HG03565 (cell line): ENCODE measurements at regions not wholly inside any gene's neighbourhood (a gene's known extent, or its start where the extent isn't known, plus 50 kb on each side); places are given as distances from the start of the nearest gene placed in this dataset.

Experiments
- ATAC-seq: cut with Tn5 transposase; IDR thresholded peaks from one replicate; pipeline ENCODE4 v1.9.1; 2021; ENCODE audit warnings: mild to moderate bottlenecking, moderate library complexity; ENCODE audit not compliant: unreplicated experiment

GRCh38 chr15:47824147-47824546, 106.8 kb downstream of the SEMA6D start:
- no peak for ATAC-seq

GRCh38 chr15:47829667-47830066, 112.4 kb downstream of the SEMA6D start:
- ATAC-seq, result no peak

GRCh38 chr15:47834093-47834492, 116.8 kb downstream of the SEMA6D start:
- ATAC-seq, result no peak

DNA sequence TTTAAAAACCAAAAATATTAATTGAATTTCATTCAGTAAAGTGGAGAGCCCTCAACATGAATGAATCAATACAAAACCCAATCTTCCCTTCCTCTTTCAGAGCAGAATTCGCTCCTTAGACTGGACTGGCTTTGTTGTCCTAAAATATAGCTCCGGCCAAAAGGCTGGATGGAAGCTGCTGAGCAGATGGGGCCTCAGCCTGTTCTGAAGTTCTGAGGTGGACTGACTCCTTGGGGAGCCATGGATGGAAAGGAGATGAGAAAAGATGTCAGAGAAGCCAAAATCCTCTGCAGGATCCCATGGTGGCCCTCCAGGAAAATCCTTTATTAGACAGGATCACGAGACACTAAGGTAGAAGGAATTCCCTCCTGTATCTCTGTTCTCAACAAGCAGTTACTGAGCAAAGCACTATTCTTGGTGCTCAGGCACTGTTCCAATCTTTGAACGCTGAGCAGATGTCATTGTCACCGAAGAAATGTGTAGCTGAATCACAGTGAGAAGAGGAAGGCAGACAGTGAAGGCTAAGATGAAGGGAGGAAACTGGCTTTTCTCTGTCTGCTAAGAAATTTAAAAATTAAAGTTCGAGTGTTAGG, 122.0 kb downstream of the SEMA6D start:
- ATAC-seq, result no peak

- ATAC-seq, result no peak
These were observed 125.9 kb downstream of the SEMA6D start for GRCh38 chr15:47843124-47843663.

DNA sequence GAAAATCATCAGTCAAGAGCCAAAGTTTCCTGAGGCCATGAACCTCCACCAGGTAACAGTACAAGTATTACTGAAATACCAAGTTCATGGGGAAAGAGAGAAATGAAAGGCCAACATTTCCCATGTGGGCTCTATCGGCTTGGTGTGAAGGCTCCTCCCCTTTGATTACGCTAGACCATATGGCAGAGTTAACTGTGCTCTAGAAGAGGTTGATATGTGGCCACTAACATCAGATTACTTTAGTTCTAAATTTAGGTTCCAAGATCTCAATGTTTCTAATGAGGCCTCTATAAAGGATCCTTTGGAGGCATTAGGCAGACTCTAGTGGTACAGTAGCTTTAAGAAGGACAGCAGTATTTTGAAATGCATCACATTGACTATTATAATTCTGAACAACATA, 127.1 kb downstream of the SEMA6D start:
- ATAC-seq, result no peak

DNA sequence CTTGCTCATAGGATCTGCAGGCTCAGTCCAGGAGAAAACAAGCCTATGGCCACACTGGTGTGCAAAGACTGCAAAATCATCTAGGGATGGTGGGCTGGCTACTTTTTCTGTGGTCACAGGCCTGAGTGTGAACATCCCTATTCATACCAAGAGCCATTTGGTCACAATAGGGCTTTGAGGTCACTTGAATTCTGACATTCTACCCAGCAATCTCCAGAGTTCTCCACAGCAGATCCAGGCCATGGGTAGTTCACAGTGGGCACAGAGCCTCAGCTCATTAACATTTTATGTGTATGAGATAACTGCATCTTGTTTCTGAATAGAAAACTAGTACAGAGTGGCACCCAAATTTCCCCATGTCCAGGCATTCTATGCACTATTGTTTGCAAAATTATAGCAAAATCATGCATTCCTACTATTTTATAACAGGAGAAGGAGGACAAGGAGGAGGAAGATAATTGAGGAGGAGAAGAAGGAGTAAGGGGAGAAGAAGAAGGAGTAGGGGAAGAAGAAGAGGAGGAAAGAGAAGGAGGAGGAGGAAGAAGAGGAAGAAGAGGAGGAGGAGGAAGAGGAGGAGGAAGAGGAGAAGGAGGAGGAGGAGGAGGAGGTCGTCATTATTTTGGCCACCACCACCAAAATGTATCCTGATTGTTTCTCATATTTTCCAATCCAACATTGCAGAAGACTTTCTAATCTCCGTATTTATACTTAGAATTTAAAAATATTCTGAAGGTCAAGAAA, 129.0 kb downstream of the SEMA6D start:
- no peak for ATAC-seq

- ATAC-seq, result no peak
These were observed 129.6 kb downstream of the SEMA6D start for GRCh38 chr15:47846876-47847275.

DNA sequence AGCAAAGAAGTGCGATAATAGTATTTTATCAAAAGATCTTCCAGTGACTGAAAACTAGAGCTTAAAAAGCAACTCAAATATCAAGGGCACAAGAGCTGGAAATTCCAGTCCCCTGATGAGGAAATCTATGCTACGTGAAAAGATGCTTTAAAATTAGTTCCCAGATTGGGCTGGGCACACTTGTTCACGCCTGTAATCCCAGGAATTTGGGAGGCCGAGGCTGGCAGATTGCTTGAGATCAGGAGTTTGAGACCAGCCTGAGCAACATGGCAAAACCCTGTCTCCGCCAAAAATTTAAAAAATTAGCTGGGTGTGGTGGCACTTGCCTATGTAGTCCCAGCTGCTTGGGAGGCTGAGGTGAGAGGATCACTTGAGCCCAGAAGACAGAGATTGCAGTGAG, 138.8 kb downstream of the SEMA6D start:
- no peak for ATAC-seq

- no peak for ATAC-seq
These were observed 139.9 kb downstream of the SEMA6D start for GRCh38 chr15:47857014-47857775.

GRCh38 chr15:47857776-47858167, 140.5 kb downstream of the SEMA6D start:
- peak; percentile 38 for ATAC-seq

DNA sequence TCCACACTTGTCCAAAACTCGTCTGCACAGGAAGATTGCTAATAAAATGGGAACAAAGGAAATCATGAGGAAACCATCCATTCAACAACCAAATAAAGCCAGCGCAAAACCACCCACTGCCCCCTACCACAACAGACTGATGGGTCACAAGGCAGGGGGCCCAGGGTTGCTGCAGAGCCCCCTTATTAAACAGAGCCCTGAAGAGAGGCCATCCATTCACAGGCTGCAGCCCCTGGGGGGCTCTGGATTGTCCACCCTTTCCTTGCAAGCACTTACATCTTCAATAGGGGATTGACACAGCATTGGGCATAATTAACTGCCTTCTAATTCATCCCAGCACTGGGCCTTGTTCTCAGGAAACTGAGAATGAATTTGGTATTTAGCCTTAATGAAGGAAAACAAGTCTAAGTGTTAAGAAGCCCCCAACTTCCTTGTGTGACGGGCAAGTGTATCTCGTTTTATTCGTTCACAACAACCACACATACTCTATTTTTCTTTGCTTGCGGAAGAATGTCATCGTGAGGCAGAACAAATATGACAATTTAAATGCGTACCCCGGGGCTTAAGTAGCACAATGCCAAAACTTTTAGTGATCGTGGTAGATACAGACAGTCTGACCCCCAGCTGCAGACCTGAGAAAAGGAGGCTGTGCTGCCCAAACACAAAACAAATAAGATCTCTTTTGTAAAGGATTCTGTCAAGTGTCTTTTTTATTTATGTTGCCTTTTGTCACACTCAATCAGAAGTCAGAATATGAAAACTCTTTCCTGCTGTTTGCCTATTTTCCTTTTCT, 144.0 kb downstream of the SEMA6D start:
- no peak for ATAC-seq

DNA sequence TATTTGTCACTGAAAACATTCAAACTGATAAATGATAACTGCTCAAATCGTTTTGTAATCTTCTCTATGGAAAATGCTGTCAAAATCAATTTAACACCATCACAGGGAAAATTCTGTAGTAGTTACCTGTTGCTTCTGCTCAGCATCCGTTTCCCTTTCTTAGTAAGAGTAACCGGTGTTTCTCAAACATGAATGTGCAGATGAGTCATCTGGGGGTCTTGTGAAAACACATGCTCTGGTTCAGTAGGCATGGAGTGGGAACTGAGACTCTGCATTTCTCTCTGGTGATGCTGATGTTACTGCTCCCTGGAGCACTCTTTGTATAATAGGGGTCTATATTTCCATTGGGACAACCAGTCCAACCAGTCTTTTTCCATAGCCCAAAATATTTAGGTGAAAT, 145.1 kb downstream of the SEMA6D start:
- peak; percentile 80 for ATAC-seq

DNA sequence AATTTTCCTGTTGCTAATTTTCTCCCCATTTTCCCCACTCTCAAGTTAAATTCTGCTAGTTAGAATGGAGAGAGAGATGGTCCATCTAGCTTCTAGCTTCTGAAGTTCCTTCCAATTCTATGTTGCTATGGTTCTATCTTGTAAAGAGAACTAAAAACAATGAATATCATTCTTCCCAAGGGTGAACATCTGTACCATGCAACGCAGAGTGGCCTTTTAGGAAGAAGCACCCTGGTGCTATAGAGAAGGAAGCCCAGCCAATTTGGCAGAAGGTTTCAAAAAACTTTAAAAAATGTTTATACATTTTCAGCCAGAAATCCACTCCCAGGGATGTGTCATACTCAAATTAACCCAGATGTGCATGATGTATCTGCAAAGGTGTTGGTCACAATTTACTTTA, 149.1 kb downstream of the SEMA6D start:
- ATAC-seq, result no peak

- no peak for ATAC-seq
These were observed 153.1 kb downstream of the SEMA6D start for GRCh38 chr15:47870300-47870955.

DNA sequence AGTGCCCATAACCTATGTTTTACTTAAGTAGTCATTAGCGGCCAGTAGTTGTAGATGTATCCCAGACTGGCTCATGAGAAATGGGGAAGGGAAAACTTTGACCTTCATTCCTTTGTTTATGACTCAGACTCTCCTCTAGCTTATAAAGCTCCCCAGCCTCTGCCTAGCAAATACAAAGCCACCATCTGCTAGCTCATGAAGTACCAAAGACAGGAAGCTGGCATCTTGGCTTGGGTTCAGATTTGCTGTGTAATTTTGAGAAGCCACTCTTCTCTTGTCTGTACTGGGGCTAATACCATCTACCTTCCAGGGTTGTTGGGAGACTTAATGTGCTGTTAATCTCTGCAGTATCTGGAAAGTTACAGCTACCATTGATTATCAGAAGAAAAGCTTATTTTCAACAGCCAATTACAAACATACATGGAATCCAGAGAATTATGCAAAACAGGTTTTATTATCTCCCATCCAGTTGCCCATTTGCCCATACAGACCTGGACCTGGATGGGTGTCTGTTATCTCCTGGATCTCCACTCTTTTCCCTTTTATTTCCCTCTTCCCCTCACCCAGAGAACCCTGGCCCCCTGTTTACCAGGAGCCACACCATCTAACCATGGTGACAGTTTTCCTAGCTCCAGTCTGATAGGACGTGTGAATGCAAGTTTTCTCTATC, 153.8 kb downstream of the SEMA6D start:
- no peak for ATAC-seq

DNA sequence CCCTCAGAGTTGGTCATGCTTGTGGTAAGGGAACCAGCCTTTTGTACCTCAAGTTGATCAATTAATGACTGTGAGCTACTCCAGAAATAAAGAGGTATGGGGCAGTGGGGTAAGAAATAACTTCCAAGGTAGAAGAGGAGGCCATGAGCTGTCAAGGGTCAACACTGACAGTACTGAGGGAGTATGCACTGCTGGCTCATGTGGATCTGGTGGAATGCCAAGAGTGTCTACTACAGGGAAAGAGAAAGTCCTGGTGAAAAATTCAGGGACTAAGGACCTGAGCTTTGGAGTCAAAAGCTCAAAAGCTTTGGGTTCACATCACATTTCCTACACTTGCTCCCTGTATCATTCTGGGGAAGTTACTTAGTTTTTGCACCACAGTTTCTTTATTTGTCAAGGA, 154.9 kb downstream of the SEMA6D start:
- no peak for ATAC-seq

GRCh38 chr15:47872869-47873432, 155.6 kb downstream of the SEMA6D start:
- no peak for ATAC-seq

GRCh38 chr15:47876986-47877385, 159.7 kb downstream of the SEMA6D start:
- no peak for ATAC-seq

GRCh38 chr15:47877836-47878235, 160.5 kb downstream of the SEMA6D start:
- ATAC-seq, result no peak
